ENCODE measurements at regions not wholly inside any gene's neighbourhood (a gene's known extent, or its start where the extent isn't known, plus 50 kb on each side); places are given as distances from the start of the nearest gene placed in this dataset.

GRCh38 chr7:113200281-113200680 is 81.9 kb upstream of the SMIM30 start:
- Histone ChIP-seq H3K27me3 (no peaks in the 10 kb centered on the region), H3K4me3 (no peak overlapping the region), H3K36me3 (no peaks in the 10 kb centered on the region), H3K9me3 (no peaks in the 10 kb centered on the region), H3K4me1 (no peaks in the 10 kb centered on the region), H3K27ac (no peak overlapping the region)
- DNase-seq = no peak
- TF ChIP-seq CTCF (IDR thresholded peaks at IDR 0.05) = no peak
- TF ChIP-seq POLR2A (IDR thresholded peaks at IDR 0.05) = no peak
- WGBS, 2 donors = 64 to 75% methylated on average over 2 of the region's 2 CpGs
- intact Hi-C loops (cut with DNase I) = no loop called here

- Histone ChIP-seq H3K27ac (no peak overlapping the region), H3K27me3 (no peaks in the 10 kb centered on the region), H3K4me1 (no peaks in the 10 kb centered on the region), H3K36me3 (no peaks in the 10 kb centered on the region), H3K4me3 (no peak overlapping the region), H3K9me3 (no peaks in the 10 kb centered on the region)
- WGBS, 2 donors = 29 to 36% methylated on average over 2 of the region's 2 CpGs
- intact Hi-C loops (cut with DNase I) = no loop called here
- no peak for DNase-seq
- TF ChIP-seq CTCF (IDR thresholded peaks at IDR 0.05) = no peak
Observed at GRCh38 chr7:113199841-113200240, 81.5 kb upstream of the SMIM30 start.

- Histone ChIP-seq H3K36me3 (no peaks in the 10 kb centered on the region), H3K4me3 (no peak overlapping the region), H3K4me1 (no peaks in the 10 kb centered on the region), H3K9me3 (no peaks in the 10 kb centered on the region), H3K27me3 (no peaks in the 10 kb centered on the region), H3K27ac (no peak overlapping the region)
- intact Hi-C loops (cut with DNase I) = no loop called here
- TF ChIP-seq CTCF (IDR thresholded peaks at IDR 0.05) (no peak), POLR2A (IDR thresholded peaks at IDR 0.05) (no peak)
- no peak for DNase-seq
- 70 to 73% methylated on average over 3 of the region's 3 CpGs for WGBS, 2 donors
Observed at GRCh38 chr7:113199136-113199535, 80.8 kb upstream of the SMIM30 start.

GRCh38 chr7:113198226-113198625 is 79.9 kb upstream of the SMIM30 start:
- Histone ChIP-seq H3K27ac (no peak overlapping the region), H3K36me3 (no peaks in the 10 kb centered on the region), H3K9me3 (no peaks in the 10 kb centered on the region), H3K27me3 (no peaks in the 10 kb centered on the region), H3K4me3 (no peak overlapping the region), H3K4me1 (no peaks in the 10 kb centered on the region)
- WGBS, 2 donors = 41 to 59% methylated on average over 2 of the region's 2 CpGs
- no peak for DNase-seq
- TF ChIP-seq POLR2A (IDR thresholded peaks at IDR 0.05) (no peak), CTCF (IDR thresholded peaks at IDR 0.05) (no peak)
- intact Hi-C loops (cut with DNase I) = no loop called here

GRCh38 chr7:113197274-113197673 is 78.9 kb upstream of the SMIM30 start:
- H3K4me1 ChIP-seq = no peaks in the 10 kb centered on the region
- DNase-seq = no peak
- intact Hi-C loops (cut with DNase I) = no loop called here
- TF ChIP-seq CTCF (IDR thresholded peaks at IDR 0.05) (no peak), POLR2A (IDR thresholded peaks at IDR 0.05) (no peak)
- H3K27me3 ChIP-seq = no peaks in the 10 kb centered on the region
- no peak overlapping the region for H3K27ac ChIP-seq
- H3K4me3 ChIP-seq = no peak overlapping the region
- H3K9me3 ChIP-seq = no peaks in the 10 kb centered on the region
- WGBS, 2 donors = 29 to 45% methylated on average over 1 of the region's 1 CpG
- no peaks in the 10 kb centered on the region for H3K36me3 ChIP-seq

Data from esophagus squamous epithelium (tissue), 5 donors.